HK-2 (cell line): ENCODE measurements at regions not wholly inside any gene's neighbourhood (a gene's known extent, or its start where the extent isn't known, plus 50 kb on each side); places are given as distances from the start of the nearest gene placed in this dataset.
"Not testable (repeated sequence)": the region's sequence is repeated elsewhere in the genome, so short reads cannot be mapped to it uniquely, and the experiment has no call there.

Experiments used
- DNase-seq: peaks from one replicate; pipeline ENCODE4 v3.0.0-alpha.2; 2018; ENCODE audit not compliant: unreplicated experiment

DNA sequence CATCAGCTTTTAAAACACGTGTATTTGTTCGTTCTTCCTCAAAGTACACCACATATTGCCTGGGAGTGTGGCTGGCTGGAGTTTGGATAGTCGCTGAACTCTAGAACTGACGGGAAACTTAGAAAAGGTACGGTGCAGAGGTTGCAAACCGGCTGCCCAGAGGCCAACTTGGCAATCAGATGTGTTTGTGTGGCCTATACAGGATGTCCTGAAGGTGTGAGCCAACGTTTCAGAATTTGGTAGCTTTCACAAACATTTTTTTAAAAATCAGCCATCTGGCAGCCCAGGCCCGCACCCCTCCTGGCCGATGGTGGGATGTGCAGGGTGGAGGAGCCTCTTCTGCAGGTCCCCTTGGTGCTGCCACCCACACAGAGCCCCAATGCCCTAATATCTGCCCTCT, 73.6 kb upstream of the SLC25A33 start:
- no peak for DNase-seq

DNA sequence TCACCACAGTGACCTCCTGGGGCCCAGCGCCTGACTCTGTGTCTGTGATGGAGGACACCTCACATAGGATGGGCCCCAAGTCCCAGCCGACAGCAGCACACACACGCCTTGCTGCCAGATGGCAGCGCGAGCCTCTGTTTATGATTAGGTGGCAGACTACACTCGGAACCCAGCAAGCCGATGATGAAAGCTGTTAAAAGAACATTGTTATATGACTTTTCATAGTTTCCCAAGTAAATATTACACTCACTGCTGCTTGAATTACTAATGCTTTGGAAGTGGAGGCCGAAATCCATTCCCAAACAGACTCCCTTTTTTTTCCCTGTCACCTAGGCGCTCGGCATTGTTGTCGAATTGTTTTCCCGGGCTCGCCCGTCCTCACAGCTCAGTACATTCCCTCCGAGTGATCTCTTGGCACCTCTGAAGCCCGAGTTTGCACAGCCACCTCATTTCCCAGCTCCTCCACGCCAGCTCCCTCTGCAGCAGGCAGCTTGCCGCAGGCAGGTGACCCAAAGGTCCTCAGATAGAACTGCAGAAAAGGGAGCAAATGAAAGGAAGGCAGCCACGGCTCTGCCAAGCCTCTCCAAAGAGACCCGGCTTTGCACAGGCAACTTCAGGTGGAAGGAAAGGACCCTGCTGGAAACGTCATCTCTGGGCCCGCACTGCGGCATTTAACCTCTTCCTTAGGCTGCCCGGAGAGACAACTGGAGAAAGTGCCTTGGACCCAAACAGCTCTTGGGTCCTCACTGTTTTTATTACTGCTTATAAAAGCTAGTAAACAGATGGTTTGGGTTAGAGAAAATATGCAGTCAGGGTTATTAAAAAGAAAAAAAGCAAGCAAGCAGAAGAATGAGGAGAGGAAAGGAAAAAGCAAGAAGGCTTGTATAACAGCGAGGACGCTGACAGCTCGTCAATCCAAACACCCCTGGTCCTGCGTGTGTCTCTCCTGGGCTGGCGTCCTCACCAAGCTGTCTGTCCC, 72.2 kb upstream of the SLC25A33 start:
- DNase-seq = no peak

DNA sequence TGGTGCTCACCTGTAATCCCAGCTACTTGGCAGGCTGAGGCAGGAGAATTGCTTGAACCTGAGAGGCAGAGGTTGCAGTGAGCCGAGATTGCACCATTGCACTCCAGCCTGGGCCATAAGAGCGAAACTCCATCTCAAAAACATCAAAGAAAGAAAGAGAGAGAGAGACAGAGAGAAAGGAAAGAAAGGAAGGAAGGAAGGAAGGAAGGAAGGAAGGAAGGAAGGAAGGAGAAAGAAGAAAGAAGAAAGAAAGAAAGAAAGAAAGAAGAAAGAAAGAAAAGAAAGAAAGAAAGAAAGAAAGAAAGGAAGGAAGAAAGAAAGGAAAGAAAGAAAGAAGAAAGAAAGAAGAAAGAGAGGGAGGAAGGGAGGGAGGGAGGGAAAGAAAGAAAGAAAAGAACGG, 69.4 kb upstream of the SLC25A33 start:
- not testable (repeated sequence) for DNase-seq

DNA sequence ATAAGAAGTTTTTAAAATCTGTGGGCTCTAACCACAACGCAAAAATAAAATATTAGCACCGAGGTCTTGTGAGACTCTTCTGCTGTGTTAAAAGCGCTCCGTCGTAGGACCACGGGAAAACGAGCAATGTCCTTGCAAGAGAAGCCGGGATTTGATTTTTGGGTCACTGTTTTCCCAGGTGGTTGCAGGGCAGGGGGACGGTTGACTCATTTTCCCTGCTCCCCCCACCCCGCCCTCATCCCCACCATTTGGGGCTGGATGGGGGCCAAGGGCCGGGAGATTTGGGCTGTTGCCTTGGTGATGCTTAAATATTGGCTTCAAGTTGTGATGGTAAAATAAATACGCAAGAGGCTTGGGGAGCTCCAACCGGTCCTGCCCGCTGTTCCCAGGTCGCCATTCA, 67.6 kb upstream of the SLC25A33 start:
- no peak for DNase-seq

DNA sequence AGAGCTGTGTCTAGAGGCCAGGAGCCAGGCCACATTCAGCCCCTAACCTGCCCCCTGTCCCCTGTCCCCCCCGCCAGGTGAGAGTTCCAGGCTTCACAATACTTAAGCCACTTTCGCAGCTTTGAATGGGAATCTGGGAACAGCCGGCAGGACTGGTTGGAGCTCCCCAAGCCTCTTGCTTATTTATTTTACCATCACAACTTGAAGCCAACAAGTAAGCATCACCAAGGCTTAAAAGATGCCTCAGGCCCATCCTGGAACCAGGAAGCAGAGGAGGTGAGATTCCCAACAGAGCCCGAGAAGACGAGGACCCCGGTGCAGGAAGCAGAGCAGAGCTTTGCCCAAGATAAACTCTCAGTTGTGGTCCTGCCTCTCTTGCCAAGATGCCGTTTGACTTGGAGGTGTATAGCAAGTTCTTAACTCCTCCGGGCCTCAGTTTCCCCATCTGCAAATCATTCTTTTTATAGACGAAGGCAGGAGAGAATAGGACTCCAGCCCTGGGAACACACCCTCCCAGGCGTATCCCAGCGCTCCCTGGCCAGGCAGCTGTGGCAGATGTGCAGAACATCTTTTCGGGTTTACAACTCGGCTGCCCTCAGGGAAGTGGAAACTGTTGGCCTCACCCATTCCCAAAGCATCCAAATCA, 66.8 kb upstream of the SLC25A33 start:
- DNase-seq = no peak

DNA sequence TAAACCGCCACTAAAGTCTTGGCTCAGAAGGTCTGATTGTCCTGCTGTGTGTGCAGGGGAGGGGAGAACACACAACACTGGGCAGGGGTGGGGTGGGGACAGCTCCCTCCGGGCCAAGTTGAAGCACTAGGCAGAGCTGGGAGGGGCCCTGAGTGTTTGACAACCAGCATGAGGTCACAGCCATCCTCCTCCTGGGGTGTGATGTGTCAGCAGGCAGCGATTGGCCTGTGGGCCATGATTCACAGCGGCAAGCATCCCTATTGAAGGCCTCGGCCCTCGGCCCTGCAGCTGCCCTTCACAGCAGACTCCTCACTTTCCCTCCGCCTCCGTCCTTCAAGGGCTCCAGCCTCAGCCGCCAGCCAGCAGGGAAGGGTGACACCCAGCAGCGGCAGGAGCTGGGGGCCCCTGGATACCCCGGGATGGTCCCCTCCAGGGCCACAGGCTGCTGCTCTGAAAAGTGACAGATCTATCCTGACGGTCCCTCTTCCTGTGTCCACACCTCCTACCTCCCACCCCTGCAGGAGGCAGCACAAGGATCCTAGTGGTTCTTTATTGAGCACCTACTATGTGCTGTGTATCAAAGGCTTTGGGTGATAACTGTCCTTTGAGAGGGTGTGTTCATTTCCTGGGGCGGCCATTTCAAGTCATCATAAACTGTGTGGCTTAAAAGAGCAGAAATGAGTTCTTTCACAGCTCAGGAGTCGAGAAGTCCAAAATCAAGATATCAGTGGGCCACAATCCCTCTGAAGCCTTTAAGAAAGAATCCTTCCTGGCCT, 66.0 kb upstream of the SLC25A33 start:
- DNase-seq = peak; percentile 78

DNA sequence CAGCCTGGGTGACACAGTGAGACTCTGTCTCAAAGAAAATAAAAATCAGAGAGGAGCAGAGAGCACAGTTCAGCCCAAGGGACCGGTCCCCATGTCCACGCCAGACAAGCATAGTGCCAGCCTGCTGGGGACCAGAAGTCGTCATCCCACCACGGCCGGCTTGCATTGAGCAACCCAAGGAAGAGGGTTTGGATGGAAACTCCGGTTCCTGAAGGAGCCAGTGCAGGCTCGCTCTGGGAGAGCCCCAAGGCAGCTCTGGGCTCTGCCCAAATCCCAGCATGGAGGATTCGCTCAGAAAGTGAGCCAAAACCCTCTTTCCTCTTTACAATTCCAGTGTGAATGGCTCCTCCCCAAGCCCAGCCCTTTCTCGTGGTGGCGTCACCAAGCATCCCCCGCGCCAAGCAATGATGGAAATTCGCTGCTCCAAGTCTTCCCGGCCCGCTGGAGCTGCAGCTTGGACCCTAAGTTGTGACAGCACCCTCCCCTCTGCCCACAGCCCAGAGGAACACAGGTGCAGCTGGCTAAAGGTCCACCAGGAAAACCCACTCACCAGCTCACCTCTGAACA, 64.1 kb upstream of the SLC25A33 start:
- no peak for DNase-seq

DNA sequence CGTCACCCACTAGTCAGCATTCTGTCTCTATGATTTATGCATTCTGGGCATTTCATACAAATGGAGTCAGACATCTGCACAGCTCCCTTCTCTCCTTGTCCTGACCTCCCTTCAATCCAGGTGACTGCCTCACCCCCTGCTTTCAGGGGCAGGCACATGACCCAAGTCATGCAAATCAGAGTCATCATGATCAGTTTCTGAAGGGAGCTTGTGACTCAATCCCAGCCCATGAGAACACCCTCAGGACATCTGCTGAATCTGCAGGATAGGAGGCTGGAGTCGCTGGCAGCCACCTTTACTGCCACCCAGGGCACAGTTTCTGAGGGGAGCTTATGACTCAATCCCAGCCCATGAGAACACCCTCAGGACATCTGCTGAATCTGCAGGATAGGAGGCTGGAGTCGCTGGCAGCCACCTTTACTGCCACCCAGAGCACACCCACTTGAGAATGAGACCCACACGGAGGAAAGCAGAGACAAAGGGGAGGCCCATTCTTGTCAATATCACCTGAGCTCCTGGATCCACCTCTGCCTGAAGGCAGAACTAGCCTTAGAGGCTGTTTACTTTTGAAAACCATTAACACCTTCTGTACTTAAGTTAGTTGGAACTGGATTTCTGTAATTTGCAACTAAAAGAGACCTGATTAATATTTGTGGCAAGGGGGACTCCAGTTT, 62.3 kb upstream of the SLC25A33 start:
- peak; percentile 36 for DNase-seq

DNA sequence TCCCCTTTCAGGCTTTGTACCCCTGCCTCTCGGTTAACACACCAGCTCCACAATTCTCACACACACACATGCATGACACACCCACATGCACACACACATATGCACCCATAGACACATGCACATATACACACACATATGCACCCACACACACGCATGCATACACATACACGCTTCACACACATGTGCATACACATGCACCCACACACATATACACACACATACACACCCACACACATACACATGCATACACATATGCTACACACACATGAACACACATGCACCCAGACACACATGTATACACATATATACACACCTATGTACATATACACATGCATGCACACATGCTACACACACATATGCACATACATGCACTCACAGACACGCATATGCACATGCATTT, 61.7 kb upstream of the SLC25A33 start:
- DNase-seq = no peak

DNA sequence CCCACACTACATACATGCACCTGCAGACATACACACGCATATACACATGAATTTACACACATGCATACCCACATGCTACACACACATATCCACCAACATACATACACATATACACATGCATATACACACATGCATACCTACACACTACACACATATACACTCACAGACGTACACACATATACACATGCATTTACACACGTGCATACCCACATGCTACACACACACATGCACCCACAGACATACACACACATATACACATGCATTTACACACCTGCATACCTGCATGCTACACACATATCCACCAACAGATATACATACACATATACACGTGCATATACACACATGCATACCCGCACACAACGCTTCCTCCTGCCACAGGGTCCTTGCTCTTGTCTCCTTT, 61.2 kb upstream of the SLC25A33 start:
- no peak for DNase-seq

DNA sequence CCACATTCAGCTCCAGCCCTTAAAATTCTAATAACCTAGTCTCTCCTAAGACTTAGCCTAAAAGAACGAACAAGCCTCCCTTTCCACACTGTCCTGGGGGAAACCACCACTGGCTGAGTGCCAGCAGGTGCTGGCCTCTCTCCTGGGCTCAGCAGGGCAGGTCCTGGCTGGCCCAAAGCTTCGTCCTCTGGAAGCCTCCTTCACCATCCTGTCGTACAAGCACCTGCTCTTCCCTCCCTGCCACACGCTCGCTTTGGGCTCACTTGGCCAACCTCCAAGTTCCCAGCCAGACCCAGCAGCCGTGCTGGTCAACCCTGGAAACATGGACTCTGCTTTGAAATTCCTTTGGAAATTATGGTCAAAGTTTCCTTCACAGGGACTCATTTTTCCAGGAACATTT, 58.2 kb upstream of the SLC25A33 start:
- no peak for DNase-seq

DNA sequence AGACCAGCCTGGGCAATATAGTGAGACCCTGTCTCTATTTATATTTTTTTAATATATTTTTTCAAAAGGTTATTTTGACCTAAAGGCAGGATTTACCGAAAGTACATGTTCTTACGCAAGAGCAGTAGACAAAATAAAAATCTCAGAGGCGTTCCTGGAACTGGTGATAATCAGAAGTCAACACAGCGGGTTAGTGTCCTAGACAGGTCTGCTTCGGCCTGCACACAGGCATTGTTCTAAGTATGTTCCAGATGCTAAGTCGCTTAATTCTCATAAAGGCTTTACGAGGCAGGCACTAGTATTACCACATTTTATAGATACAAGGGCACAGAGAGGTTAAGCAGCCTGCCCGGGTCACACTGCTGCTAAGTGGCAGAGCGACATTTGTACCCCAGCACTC, 56.9 kb upstream of the SLC25A33 start:
- DNase-seq = no peak

DNA sequence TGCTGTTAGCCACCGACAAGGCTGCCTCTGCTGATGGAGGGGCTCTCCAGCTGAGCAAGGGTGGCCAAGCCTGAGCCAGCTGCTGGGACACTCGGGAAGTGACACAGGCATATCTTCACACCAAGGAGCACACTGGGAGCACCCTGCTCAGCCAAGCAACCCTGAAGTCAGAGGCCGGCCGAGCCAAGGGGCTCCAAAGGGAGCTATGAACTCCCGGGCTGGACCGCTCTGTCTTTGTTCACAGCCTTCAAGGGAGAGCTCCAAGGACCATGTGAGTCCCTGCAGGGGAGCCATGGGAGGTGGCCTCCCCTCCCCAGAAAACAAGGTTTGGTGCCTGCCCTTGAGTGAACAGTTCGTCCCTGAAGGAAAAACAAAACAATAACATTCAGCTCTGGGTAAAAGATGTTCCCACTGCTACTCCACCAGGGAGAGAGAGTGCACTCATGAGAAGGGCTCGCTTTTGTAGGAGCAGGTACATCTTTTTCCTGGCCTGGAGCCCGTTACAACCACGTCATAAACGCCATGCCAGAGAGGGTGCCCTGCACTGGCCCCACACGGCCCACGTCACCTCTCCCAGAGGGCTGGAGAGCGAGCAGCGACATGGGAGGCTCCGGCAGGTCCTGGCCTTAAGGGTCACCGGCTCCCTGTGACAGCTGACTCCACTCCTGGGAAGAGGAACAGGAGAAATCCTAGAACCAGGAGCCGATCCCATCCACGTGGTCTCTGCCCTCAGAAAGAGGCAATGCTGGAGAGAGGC, 56.3 kb upstream of the SLC25A33 start:
- no peak for DNase-seq

DNA sequence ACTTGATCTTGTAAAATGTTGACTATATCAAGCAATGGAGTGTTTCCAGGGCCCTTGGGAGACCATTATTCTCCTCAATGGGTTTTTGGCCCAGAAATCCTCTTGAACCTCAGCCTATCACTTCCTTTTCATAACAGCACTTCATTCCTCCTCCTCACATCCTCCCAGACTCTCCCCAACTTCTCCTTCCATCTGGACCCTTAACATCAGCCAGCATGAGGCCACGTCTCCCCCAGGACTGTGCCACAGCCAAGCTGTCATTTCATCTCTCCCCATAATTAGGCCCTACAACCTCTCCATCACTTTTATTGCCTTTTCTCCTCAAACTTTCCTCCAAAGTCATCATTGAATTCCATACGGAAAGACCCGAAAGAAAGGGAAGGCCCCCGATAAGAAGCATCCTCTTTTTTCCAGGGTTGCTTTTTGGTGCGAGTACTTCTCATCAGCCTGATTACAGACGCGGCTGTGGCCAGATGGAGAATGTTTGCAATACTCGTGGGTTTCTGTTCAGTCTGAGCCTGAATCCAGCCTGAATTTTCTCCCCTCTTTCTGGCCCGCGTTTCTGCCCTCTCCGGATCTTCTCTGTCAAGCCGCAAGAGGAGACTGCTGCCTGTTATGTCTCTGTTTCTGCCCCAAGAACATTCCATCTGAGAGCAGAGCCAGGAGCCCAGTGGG, 52.7 kb upstream of the SLC25A33 start:
- DNase-seq = no peak
